ENCODE measurements at regions not wholly inside any gene's neighbourhood (a gene's known extent, or its start where the extent isn't known, plus 50 kb on each side); places are given as distances from the start of the nearest gene placed in this dataset.

DNA sequence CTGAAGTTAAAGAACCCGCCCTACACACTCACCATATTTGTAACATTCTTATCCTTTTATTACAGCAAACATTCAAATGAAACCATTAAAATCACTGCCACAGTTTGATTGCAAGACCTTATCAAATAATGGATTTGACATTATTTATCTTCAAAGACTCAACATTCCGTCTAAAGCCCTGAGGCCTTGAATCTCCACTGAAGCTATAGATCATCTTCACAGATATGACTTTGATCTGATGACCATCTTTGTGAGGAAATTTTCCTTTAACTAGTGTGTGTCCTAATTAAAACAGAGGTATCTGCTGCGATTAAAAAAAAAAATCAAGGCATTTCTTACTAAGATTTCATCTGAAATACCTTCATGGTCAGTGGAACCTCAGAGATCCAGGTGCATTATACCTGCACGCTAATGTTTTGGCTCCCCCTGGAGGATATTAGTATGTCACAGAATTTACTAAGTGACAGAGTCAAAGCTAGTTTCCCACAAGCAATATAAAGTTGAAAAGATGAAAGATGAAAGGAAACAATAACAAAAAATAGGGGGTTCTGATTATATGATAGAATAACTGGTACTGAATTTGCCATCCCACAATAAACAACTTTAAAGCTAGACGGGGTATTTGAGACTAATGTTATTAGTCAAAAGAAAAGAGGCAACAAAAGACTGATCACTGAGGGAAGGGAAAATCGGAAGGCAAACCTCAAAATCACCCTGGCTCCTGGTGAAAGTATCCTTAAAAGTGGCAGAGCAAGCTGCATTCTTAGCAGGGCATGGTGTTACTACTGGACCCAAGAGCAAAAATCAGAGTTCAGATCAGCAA lies 923.4 kb downstream of the NCAM2 start:
- H3K4me1 ChIP-seq (ENCODE audit: control insufficient read depth, insufficient read depth, low read length), result peaks cover 7% of the 10 kb centered on the region; the same call in 1 of the 2 replicates
- H3K9me3 ChIP-seq (ENCODE audit: control insufficient read depth, insufficient read depth, low read length), result no peaks in the 10 kb centered on the region

DNA sequence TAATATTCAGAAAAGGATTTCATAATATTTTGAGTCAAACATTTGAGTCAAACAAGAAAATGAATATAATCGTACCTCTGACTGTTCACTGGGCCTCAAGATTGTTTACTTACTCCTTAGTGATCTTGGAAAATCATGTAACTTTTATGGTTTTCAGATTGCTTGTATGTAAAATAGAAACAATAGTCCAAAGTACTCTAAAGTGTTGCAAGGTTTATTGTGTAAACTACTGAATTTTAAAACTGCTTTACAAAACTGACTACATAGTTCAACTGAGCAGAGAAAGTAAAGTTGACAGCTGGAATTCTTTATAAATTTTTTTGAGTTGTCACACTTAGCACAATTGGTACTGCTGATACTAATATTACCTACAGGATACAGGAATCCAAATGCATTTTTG lies 931.0 kb downstream of the NCAM2 start:
- Histone ChIP-seq H3K9me3 (ENCODE audit: control insufficient read depth, insufficient read depth, low read length) (no peaks in the 10 kb centered on the region), H3K4me1 (ENCODE audit: control insufficient read depth, insufficient read depth, low read length) (peaks cover 19% of the 10 kb centered on the region), H3K4me3 (ENCODE audit: low read depth, low read length) (no peak overlapping the region), H3K36me3 (ENCODE audit: control insufficient read depth, insufficient read depth, low read length) (no peaks in the 10 kb centered on the region), H3K9ac (ENCODE audit: low read depth, low read length) (no peak overlapping the region), H3K27me3 (ENCODE audit: control insufficient read depth, insufficient read depth, low read length) (no peaks in the 10 kb centered on the region), H3K27ac (ENCODE audit: low read depth, low read length) (no peak overlapping the region)

More for the DNA sequence above, 923.4 kb downstream of the NCAM2 start:
- Histone ChIP-seq H3K27ac (ENCODE audit: low read depth, low read length) (no peak overlapping the region), H3K9ac (ENCODE audit: low read depth, low read length) (no peak overlapping the region), H3K4me3 (ENCODE audit: low read depth, low read length) (no peak overlapping the region), H3K36me3 (ENCODE audit: control insufficient read depth, insufficient read depth, low read length) (no peaks in the 10 kb centered on the region), H3K27me3 (ENCODE audit: control insufficient read depth, insufficient read depth, low read length) (no peaks in the 10 kb centered on the region)

DNA sequence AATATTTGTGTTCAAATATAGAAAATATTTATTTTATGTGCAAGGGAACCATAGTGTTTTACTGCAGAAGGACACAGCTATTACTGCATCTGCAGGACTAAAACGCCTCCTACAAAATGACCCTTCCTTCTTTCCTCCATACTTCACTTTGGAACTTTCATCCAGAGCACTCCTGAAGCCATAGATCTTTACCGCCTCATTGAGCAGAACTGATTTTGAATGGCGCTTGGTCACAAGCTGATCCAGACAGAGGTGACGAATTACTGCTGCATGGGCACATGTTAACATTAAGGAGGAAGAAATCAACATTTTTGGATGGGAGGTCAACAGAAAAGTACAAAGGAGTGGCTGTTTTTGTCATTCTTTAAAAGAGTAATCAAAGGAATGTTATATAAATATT lies 931.6 kb downstream of the NCAM2 start:
- no peaks in the 10 kb centered on the region for H3K9me3 ChIP-seq (ENCODE audit: control insufficient read depth, insufficient read depth, low read length)
- H3K36me3 ChIP-seq (ENCODE audit: control insufficient read depth, insufficient read depth, low read length), result no peaks in the 10 kb centered on the region
- no peak overlapping the region for H3K9ac ChIP-seq (ENCODE audit: low read depth, low read length)
- H3K4me3 ChIP-seq (ENCODE audit: low read depth, low read length), result no peak overlapping the region
- no peaks in the 10 kb centered on the region for H3K27me3 ChIP-seq (ENCODE audit: control insufficient read depth, insufficient read depth, low read length)
- no peak overlapping the region for H3K27ac ChIP-seq (ENCODE audit: low read depth, low read length)
- H3K4me1 ChIP-seq (ENCODE audit: control insufficient read depth, insufficient read depth, low read length), result peaks cover 19% of the 10 kb centered on the region

DNA sequence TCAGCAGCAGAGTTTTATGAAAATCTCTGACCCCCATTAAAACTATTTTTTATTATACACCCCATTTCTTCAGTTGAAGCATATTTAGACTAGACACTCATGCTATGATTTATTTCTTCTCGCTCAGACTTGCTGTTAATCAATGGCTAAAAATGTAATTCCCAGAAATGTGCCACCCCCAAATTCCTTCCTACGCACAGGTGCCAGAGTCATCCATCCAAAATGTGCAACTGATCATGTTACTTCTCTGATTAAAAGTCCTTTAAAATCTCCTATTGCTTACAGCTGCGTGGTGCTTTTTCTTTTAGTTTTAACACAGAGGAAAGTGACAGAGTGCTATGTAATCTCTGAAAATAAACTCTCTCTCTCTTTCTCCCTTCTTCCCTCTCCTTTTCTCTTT lies 954.4 kb downstream of the NCAM2 start:
- H3K4me3 ChIP-seq (ENCODE audit: low read depth, low read length), result no peak overlapping the region
- H3K9ac ChIP-seq (ENCODE audit: low read depth, low read length), result no peak overlapping the region
- no peaks in the 10 kb centered on the region for H3K9me3 ChIP-seq (ENCODE audit: control insufficient read depth, insufficient read depth, low read length)
- no peaks in the 10 kb centered on the region for H3K36me3 ChIP-seq (ENCODE audit: control insufficient read depth, insufficient read depth, low read length)
- no peaks in the 10 kb centered on the region for H3K27me3 ChIP-seq (ENCODE audit: control insufficient read depth, insufficient read depth, low read length)
- H3K4me1 ChIP-seq (ENCODE audit: control insufficient read depth, insufficient read depth, low read length), result no peaks in the 10 kb centered on the region
- no peak overlapping the region for H3K27ac ChIP-seq (ENCODE audit: low read depth, low read length)

DNA sequence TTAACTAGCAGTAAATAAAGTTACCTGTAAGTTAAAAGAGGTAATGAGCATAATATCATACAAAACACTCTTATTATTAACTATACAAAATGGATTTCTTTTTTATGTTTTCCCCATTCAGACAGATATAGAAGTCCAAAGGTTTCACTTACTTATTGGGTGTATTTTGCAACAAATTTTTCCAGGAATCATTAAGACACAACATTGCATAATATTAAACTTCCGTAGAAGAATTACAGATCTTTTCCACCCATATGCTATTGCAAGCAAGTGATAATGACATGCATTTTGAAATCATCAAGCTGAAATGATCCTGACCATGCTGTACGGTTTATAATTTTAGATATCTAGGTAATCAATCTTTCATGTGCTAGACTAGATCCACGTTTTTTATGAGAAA lies 957.0 kb downstream of the NCAM2 start:
- H3K36me3 ChIP-seq (ENCODE audit: control insufficient read depth, insufficient read depth, low read length), result no peaks in the 10 kb centered on the region
- H3K9ac ChIP-seq (ENCODE audit: low read depth, low read length), result no peak overlapping the region
- no peak overlapping the region for H3K27ac ChIP-seq (ENCODE audit: low read depth, low read length)
- H3K4me3 ChIP-seq (ENCODE audit: low read depth, low read length), result no peak overlapping the region
- no peaks in the 10 kb centered on the region for H3K4me1 ChIP-seq (ENCODE audit: control insufficient read depth, insufficient read depth, low read length)
- H3K9me3 ChIP-seq (ENCODE audit: control insufficient read depth, insufficient read depth, low read length), result no peaks in the 10 kb centered on the region
- H3K27me3 ChIP-seq (ENCODE audit: control insufficient read depth, insufficient read depth, low read length), result no peaks in the 10 kb centered on the region

DNA sequence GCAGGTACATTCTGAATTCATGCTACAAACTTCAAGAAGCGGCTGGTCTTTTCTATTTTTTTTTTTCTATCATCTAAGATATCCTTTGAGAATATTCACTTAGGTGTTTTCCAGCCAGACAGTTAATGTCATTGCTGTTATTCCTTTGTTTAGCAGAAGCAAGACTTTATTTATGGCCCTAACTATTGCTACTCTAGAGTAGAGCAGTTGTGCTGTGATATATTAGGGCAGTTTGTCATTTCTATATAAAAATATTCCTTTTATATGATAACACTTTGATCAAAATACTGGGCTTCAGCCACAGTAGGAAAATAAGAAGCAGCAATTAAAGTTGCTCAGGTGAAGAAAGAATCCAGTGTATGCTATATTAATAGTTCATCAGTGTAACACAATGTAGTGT lies 959.3 kb downstream of the NCAM2 start:
- Histone ChIP-seq H3K36me3 (ENCODE audit: control insufficient read depth, insufficient read depth, low read length) (no peaks in the 10 kb centered on the region), H3K27ac (ENCODE audit: low read depth, low read length) (no peak overlapping the region), H3K27me3 (ENCODE audit: control insufficient read depth, insufficient read depth, low read length) (no peaks in the 10 kb centered on the region), H3K4me1 (ENCODE audit: control insufficient read depth, insufficient read depth, low read length) (no peaks in the 10 kb centered on the region), H3K9me3 (ENCODE audit: control insufficient read depth, insufficient read depth, low read length) (peaks cover 3% of the 10 kb centered on the region; the same call in 1 of the 2 replicates), H3K4me3 (ENCODE audit: low read depth, low read length) (no peak overlapping the region), H3K9ac (ENCODE audit: low read depth, low read length) (no peak overlapping the region)

DNA sequence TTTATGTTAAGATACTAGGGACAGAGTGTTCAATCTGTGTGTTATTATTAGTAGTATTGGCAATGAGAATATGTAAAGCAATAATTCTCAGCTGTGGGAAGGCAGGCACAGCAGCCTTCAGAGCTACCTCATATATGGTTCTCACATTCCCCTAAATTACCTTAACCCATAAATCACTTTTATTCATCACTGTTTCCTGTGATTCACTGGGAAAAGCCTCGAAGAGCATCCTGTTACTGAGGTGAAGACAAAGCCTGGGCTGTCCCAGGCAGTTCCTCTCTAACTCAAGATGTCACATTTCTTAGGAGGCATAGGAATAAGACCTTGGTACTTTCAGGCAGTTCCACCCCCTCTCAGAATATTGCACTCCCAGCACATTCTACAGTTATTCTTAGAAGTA lies 965.7 kb downstream of the NCAM2 start:
- H3K4me1 ChIP-seq (ENCODE audit: control insufficient read depth, insufficient read depth, low read length), result no peaks in the 10 kb centered on the region
- H3K27ac ChIP-seq (ENCODE audit: low read depth, low read length), result no peak overlapping the region
- peaks cover 33% of the 10 kb centered on the region for H3K9me3 ChIP-seq (ENCODE audit: control insufficient read depth, insufficient read depth, low read length)
- H3K4me3 ChIP-seq (ENCODE audit: low read depth, low read length), result no peak overlapping the region
- H3K9ac ChIP-seq (ENCODE audit: low read depth, low read length), result no peak overlapping the region
- H3K27me3 ChIP-seq (ENCODE audit: control insufficient read depth, insufficient read depth, low read length), result no peaks in the 10 kb centered on the region
- no peaks in the 10 kb centered on the region for H3K36me3 ChIP-seq (ENCODE audit: control insufficient read depth, insufficient read depth, low read length)

DNA sequence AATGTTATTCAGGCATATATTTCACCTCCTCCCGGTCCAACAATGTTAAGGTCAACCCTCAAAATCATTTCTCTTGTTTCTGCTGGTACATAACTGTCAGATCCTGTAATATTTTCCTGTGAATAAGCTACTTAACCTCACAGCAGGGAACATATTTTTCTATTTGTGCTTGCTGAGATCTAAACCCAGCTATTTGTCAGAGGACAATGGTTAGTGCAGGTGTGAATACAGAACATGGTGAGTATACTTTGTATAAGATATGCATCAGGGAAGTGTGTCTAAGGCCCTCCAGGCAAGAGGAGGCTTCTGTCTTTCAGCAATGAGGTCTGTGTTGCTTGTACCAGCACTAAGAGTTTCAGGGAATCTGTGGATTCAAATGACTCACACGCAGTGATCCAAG lies 970.6 kb downstream of the NCAM2 start:
- Histone ChIP-seq H3K4me3 (ENCODE audit: low read depth, low read length) (no peak overlapping the region), H3K9ac (ENCODE audit: low read depth, low read length) (no peak overlapping the region), H3K36me3 (ENCODE audit: control insufficient read depth, insufficient read depth, low read length) (no peaks in the 10 kb centered on the region), H3K27me3 (ENCODE audit: control insufficient read depth, insufficient read depth, low read length) (no peaks in the 10 kb centered on the region), H3K27ac (ENCODE audit: low read depth, low read length) (no peak overlapping the region), H3K4me1 (ENCODE audit: control insufficient read depth, insufficient read depth, low read length) (peaks cover 7% of the 10 kb centered on the region; the same call in 1 of the 2 replicates), H3K9me3 (ENCODE audit: control insufficient read depth, insufficient read depth, low read length) (peaks cover 22% of the 10 kb centered on the region)

DNA sequence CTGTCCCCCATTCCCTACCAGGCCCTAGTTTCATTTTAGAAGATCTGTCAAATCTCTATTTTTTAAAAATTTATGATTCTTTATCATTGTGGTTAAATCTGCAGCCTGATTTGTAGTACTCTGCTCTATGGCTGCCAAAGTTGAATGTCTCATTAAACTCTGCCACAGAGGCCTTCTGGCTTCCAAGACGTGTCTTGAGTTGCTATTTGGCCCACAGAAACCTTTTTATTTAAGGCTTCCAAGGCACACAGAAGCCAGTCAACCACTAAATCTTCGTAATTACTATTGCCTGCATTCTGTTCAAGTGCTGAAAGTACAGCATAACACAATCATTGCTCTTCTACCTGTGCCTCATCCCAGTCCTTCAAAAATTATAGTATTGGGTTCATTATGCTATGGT lies 971.0 kb downstream of the NCAM2 start:
- Histone ChIP-seq H3K9me3 (ENCODE audit: control insufficient read depth, insufficient read depth, low read length) (peaks cover 18% of the 10 kb centered on the region), H3K4me1 (ENCODE audit: control insufficient read depth, insufficient read depth, low read length) (peaks cover 9% of the 10 kb centered on the region; the same call in 1 of the 2 replicates), H3K36me3 (ENCODE audit: control insufficient read depth, insufficient read depth, low read length) (no peaks in the 10 kb centered on the region), H3K9ac (ENCODE audit: low read depth, low read length) (no peak overlapping the region), H3K27ac (ENCODE audit: low read depth, low read length) (no peak overlapping the region), H3K27me3 (ENCODE audit: control insufficient read depth, insufficient read depth, low read length) (no peaks in the 10 kb centered on the region), H3K4me3 (ENCODE audit: low read depth, low read length) (no peak overlapping the region)

DNA sequence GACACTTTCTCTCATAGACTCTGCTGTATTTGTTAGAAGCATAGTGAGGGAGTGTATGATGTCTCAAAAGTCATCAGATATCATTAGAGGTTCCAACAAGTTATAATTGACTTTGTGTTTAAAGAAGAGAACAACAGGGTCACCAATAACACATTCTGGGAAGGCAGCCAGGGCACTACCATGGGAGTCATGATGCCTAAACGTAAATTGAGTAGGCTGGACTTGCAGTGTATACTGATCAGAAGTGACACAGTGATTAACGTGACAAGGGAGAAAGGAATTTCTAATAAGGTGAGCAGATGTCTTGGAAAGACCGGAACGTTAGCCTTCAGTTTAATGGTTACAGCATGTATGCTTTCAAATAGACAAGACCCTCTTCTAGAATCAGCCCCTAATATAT lies 973.2 kb downstream of the NCAM2 start:
- H3K9me3 ChIP-seq (ENCODE audit: control insufficient read depth, insufficient read depth, low read length), result peaks cover under 1% of the 10 kb centered on the region; the same call in 1 of the 2 replicates
- H3K27ac ChIP-seq (ENCODE audit: low read depth, low read length), result no peak overlapping the region
- H3K4me1 ChIP-seq (ENCODE audit: control insufficient read depth, insufficient read depth, low read length), result peaks cover 9% of the 10 kb centered on the region; the same call in 1 of the 2 replicates
- H3K27me3 ChIP-seq (ENCODE audit: control insufficient read depth, insufficient read depth, low read length), result no peaks in the 10 kb centered on the region
- H3K9ac ChIP-seq (ENCODE audit: low read depth, low read length), result no peak overlapping the region
- no peaks in the 10 kb centered on the region for H3K36me3 ChIP-seq (ENCODE audit: control insufficient read depth, insufficient read depth, low read length)
- H3K4me3 ChIP-seq (ENCODE audit: low read depth, low read length), result no peak overlapping the region

DNA sequence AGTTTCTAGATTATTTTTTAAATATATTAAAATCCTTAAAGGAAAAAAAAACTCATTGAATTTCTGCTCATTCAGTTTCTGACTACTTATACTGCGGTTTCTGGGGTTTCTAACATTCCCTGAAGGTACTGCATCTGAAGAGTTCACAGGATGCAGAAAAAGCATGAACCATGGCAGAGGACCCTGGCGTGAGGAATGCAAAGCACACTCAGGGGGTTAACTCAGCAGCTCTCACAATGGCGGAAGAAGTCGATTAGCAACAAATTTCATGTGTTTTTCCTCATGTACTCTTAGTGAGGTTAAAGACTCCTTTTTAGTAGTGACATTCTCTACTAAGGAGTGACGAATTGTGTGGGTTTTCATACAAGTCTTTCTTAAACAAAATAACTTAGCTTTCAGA lies 975.6 kb downstream of the NCAM2 start:
- H3K27me3 ChIP-seq (ENCODE audit: control insufficient read depth, insufficient read depth, low read length), result no peaks in the 10 kb centered on the region
- H3K4me3 ChIP-seq (ENCODE audit: low read depth, low read length), result no peak overlapping the region
- no peaks in the 10 kb centered on the region; the same call in 1 of the 2 replicates for H3K9me3 ChIP-seq (ENCODE audit: control insufficient read depth, insufficient read depth, low read length)
- H3K4me1 ChIP-seq (ENCODE audit: control insufficient read depth, insufficient read depth, low read length), result peaks cover 9% of the 10 kb centered on the region; the same call in 1 of the 2 replicates
- no peak overlapping the region for H3K27ac ChIP-seq (ENCODE audit: low read depth, low read length)
- H3K36me3 ChIP-seq (ENCODE audit: control insufficient read depth, insufficient read depth, low read length), result no peaks in the 10 kb centered on the region
- no peak overlapping the region for H3K9ac ChIP-seq (ENCODE audit: low read depth, low read length)
